Stimulated activated CD4-positive, alpha-beta T cell treated with anti-CD3 and anti-CD28 coated beads, Interleukin-2, amount 100 ng/mL, for 48 hours (primary cell): ENCODE measurements at regions not wholly inside any gene's neighbourhood (a gene's known extent, or its start where the extent isn't known, plus 50 kb on each side); places are given as distances from the start of the nearest gene placed in this dataset.
"Not testable (repeated sequence)": the region's sequence is repeated elsewhere in the genome, so short reads cannot be mapped to it uniquely, and the experiment has no call there.

ENCODE experiments used
- DNase-seq, 2 donors: peaks; one replicate each; pipeline ENCODE4 v3.0.0-alpha.2; 2020

DNA sequence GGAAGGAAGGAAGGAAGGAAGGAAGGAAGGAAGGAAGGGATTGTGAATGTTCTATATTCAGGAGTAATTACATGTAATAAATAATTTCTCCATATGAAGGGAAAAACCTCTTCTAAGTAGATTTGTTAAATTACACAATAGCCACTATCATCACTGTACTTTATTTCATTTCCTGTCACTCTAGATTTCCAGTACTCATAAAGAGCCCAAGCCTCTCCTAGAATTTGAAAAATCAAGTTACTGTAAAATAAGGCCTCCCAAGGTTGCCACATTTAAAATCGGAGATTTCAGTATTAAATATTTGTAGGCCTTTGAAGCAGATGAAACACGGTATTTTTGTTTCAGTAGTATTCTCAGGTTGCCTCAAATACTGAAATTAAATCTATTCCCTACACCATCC lies 499.0 kb downstream of the CDH10 start:
- no peak for DNase-seq

- DNase-seq, result no peak
Observed at GRCh38 chr5:24161559-24161958, 483.2 kb downstream of the CDH10 start.

GRCh38 chr5:24162343-24162742 lies 482.4 kb downstream of the CDH10 start:
- DNase-seq, result no peak

DNA sequence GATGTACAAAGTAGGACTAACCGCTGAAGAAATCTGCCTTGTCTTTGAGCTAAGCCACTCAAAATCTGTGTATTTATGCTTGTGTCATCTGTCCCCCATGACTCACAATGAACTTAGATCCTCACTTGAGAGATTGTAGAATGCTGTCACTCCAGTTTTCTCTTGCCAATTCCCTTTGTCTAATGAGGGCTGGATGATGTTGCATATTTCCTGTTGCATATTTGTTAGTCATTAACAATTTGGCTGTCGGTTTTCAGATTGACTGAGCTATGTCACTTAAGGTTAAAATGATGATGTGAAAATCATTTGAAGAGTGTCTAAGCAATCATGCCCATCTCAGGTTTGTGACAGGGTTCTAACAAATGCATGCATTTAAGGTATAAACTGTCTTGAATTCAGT lies 481.7 kb downstream of the CDH10 start:
- no peak for DNase-seq

DNA sequence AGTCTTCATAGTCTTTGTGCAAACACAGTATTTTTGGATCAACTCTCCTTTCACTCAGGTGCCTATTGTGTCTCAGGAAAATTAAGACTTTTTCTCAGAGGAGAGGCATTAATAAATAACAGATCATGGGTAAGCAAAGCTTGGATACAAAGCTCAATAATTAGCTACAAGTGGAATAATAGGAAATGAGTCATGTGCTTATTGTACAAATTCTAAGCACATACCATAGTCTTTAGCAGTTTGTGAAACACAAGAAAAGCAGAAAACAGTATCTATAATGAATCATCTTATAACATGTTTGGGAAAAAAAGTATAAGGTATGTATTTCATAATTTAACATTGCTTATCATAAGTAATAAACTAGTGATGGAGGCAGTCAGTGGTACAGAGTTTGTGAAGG lies 477.0 kb downstream of the CDH10 start:
- no peak for DNase-seq

DNA sequence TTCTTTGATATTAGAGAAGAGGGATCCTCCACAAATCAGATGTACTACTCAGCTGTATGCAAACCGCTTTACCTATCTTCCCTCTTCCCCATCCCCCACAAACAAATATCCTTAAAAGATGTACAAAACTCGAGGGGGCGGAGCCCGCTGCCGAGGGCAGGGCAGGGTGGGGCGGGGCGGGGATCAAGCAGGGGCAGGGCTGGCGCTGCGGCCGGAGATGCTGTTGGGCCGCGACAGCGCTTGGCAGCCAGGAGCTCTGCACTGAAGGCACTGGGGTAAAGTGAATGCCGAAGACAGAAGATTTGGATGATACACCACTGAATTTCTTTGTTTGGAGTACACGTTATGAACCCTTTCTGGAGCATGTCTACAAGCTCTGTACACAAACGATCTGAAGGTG lies 474.8 kb downstream of the CDH10 start:
- DNase-seq, result no peak

GRCh38 chr5:24170930-24171329 lies 473.8 kb downstream of the CDH10 start:
- not testable (repeated sequence) for DNase-seq

GRCh38 chr5:24177821-24178220 lies 467.0 kb downstream of the CDH10 start:
- DNase-seq, result no peak

DNA sequence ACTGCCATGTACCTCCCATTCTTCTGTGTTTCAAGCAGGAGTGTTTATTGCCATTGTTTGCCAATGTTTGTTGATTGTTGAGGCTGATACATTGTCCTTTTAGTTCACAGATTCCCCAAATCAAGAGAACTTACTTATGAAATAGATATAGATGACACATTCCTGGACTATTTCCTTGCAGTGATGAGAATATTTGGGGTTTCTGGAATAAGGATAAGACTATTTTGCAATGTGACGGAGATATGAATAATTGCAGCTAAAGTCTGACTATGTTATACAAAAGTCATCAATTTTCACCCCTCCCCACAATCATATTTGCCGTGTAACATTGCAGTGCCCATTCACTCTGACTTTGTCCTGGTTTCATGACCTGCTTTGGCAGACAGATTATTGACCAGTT lies 460.8 kb downstream of the CDH10 start:
- no peak for DNase-seq

DNA sequence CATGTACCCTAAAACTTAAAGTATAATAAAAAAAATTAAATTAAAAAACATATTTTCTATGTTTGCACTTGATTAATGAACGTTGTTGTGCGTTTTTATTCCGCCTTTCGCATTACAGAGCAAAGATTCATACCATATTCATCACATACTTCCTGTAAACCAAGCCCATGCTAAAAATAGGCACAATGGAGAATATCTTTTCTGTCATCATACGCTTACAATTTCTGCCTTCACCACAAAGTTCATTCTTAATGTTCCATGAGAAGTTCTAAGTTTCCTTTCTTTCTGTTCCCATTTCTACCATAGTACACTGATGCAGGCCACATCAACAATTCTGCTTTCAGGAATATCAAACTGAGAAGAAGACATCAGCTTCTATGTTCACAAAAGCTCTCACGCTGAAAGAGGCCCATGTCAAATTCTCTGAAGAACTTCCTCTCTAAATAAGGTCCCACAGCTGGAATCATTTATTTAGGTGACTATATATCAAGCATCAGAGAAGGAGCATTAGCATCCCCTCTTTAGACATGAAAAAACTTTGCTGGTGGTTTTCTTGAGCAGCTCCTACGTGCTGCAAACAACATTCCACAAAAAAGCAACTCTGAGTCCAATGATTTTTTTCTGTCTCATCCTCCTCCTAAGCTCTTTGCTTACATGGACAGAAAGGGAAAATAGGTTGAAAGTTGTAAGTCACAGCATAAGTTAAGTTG lies 456.4 kb downstream of the CDH10 start:
- DNase-seq, result no peak

DNA sequence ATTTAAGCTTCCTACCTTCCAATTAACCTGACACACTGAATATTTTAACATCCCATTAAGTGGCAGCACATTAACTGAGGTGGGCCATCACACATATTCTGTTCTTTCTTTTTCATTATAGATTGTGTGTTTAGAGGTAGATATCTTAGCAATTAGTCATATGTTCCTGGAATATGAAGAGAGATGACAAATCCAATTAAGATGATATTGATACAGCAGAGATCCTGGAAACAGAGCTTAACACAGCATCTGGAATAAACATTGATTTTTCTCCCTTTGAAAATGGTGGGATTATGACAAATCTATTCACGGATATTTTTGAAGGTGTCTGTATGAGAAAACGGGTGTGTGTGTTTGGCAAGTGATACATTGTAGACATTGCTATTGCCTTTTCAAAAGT lies 448.0 kb downstream of the CDH10 start:
- DNase-seq, result no peak

DNA sequence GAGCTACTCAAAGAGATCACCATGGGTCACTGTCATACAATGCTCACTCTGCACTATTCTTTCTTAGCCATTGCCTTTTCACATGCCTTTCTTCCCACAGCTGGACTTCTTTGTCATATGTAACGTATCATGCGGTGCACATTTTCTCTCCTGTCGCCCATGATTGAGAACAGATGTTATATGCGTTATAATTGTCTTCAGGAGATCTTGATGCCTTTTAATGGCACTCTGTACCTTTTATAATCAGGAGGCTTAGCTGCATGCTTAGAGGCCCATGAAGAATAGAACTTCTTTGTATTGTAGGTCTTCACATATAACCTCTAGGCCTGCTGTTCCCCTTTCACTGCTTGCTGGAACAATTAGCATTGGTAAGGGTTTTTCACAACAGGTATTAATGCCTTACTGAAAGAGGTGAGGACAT lies 436.1 kb downstream of the CDH10 start:
- DNase-seq, result no peak

- no peak for DNase-seq
Observed at GRCh38 chr5:24215114-24215513, 429.7 kb downstream of the CDH10 start.

GRCh38 chr5:24222876-24223275 lies 421.9 kb downstream of the CDH10 start:
- DNase-seq, result no peak

DNA sequence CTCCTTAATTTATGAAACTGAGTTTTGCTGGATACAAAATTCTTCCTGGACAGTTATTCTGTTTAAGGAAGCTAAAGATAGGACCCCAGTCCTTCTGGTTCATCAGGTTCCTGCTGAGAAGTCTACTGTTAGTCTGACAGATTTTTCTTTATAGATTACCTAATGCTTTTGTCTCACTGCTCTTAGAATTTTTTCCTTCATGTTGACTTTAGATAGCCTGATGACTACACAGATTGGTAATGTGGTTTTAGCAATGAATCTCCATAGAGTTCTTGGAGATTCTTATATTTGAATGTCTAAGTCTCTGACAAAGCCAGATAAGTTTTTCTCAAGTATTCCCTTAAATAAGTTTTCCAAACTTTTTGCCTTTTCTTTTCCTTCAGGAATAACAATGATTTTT lies 419.7 kb downstream of the CDH10 start:
- DNase-seq, result no peak

DNA sequence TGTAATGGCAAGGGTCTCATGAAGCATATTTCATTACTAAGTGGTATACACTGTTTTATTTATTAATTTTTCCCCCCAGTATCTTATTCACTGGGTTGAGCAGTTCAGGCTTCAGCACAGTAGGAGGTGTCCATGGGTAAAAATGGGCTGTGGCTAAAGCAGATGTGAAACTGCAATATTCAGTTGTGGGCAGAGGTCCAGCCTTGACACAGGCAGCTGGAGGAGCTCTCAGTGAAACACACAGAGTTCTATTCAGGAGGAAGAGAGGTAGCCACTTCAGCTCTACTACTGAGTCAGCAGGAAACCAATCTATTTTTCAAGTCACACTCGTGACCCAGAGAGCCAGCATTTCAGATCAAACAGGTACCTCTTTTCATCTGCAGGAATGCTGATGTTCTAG lies 418.3 kb downstream of the CDH10 start:
- DNase-seq, result no peak

DNA sequence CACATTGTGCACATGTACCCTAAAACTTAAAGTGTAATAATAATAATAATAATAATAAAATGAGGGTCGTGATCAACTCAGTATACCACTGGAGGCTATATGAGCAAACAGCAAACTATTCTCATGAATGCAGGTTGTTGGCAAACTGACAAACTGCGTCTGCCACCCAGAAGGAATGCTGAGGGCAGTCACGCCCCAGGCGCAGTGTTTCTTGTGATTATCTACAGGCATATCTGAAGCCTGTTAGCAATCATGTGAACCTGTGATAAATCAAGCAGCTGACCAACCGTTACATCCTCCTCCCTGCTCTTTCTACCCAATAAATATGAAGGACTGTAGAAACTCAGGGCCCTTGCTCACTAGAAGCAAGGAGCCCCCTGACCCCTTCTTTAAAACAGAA lies 416.9 kb downstream of the CDH10 start:
- not testable (repeated sequence) for DNase-seq

DNA sequence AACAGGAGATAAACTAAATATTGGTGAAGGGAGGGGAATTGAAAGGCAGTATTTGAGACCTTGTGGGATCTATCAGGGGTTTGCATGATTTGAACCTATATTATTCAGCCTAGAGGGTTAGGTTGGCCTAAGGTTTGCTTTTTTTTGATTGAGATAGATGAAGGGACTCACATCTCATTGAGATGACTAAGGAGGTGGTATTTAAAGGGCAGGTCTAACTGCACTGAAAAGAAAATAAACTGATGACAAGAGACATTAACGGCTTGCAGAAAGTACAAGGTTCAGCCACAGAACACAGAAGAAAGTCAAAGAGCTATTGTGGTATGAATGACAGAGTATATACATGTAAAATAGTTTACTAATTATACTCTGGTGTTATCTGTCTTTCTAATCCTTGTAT lies 412.7 kb downstream of the CDH10 start:
- DNase-seq, result no peak

DNA sequence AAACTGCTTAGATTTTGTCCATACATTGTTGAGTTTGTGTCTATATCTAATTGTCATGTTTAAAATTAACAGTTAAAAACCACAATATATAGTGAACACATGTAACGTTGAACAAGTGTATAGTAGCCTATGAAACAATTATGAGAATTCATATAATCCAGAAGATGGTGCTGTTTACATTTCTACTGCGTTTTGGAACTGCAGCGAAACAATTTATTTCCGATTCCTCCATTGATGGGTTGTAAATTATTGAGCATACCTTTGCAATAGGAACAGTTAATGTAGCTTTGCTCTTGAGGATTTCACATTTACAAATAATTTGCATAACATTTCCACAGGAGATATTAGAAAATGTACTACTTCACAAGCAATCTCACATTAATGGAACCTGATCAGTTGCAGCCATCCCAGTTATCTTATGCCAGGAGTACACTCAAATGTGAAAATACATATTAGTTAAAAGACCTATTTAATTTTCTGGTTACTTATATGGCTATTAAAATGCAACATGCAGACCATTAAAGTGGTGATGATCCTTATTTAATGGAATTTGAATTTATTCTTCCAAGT lies 411.8 kb downstream of the CDH10 start:
- no peak for DNase-seq

DNA sequence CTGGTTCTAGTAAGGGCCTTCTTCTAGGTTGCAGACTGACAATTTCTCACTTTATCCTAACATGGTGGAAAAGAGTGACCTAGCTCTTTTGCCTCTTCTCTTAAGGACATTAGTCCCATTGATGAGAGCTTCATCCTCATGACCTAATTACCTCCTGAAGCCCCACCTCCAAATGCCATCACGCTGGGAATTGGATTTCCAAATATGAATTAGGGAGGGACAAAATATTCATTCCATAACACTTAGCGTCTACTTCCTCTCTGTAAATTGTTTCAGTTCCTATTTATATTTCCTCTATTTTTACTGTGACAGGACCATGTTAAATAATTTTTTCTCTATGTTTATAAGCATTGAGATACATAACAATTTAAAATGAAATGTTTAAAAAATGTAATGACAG lies 408.8 kb downstream of the CDH10 start:
- no peak for DNase-seq

- DNase-seq, result no peak
Observed at GRCh38 chr5:24245821-24246220, 399.0 kb downstream of the CDH10 start.

- DNase-seq, result no peak
Observed at GRCh38 chr5:24264547-24264946, 380.2 kb downstream of the CDH10 start.

DNA sequence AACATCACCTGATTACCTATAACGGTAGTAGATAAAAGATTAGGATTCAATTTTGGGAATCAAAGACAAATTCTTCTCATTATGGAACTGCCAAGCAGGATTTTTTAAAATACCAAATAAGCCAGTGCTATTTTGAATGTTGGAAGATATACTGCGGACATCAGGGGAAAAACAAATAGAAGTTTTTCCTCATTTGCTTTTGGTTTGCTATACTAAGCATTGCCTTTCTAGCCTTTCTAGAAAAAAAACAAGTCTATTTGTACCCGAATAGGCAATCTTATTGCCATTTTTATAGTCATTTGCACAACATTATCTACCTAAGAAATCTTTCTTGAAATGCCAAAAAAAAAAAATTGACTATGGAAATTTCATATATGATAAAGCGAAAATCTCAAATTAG lies 379.5 kb downstream of the CDH10 start:
- no peak for DNase-seq

GRCh38 chr5:24268482-24269056 lies 376.2 kb downstream of the CDH10 start:
- DNase-seq, result no peak

GRCh38 chr5:24271702-24272118 lies 373.1 kb downstream of the CDH10 start:
- not testable (repeated sequence) for DNase-seq
